Body of pancreas (tissue), 4 donors: ENCODE measurements at regions not wholly inside any gene's neighbourhood (a gene's known extent, or its start where the extent isn't known, plus 50 kb on each side); places are given as distances from the start of the nearest gene placed in this dataset.

Experiments used
- ATAC-seq: fragments of 150-250 bp; one replicate; pipeline ENCODE4 v1.9.1; 2016
- DNase-seq, 4 donors: peaks; one replicate each; pipeline ENCODE4 v3.0.0-alpha.2; 2019
- H3K27ac ChIP-seq, 4 donors: fragments of 200-600 bp; sonication (generic); 1 replicate in 3 of 4; 2 replicates in 1 of 4; pipeline versions ENCODE4 v1.5.1 to v1.6.1; 2016 to 2019; ENCODE audit warnings: mild to moderate bottlenecking in 1 of 4, mixed read lengths in 1 of 4, moderate library complexity in 1 of 4
- H3K27me3 ChIP-seq, 2 donors: fragments of 200-600 bp; sonication (generic); one replicate each; pipeline ENCODE4 v1.6.0; 2016; ENCODE audit warnings: mild to moderate bottlenecking in 1 of 2
- H3K36me3 ChIP-seq, 2 donors: fragments of 200-600 bp; sonication (generic); replicated peaks in 1 of 2; 2 replicates each; pipeline ENCODE4 v1.5.1; 2016; ENCODE audit warnings: low read depth in 2 of 2; ENCODE audit not compliant: insufficient read depth in 1 of 2
- H3K4me1 ChIP-seq: fragments of 200-600 bp; sonication (generic); one replicate; pipeline ENCODE4 v1.6.0; 2016
- H3K4me3 ChIP-seq, 2 donors: fragments of 200-600 bp; sonication (generic); 1 replicate in 1 of 2; 2 replicates in 1 of 2; pipeline ENCODE4 v1.5.1; 2016 to 2019
- H3K9me3 ChIP-seq, 3 donors: fragments of 200-600 bp; sonication (generic); 1 replicate in 2 of 3; 2 replicates in 1 of 3; pipeline ENCODE4 v1.5.1; 2016
- POLR2A ChIP-seq, 3 donors: fragments of 450-650 bp; IDR thresholded peaks; one replicate each; pipeline ENCODE4 v1.6.1; 2016; ENCODE audit warnings: antibody characterized with exemption in 3 of 3, mild to moderate bottlenecking in 2 of 3
- WGBS, 2 donors: methylation state at CpG; one replicate each; pipeline ENCODE4 v1.1.5; 2017; 5-methylcytosine and 5-hydroxymethylcytosine counted together
- intact Hi-C: fragments of 100-400 bp; cut with DNase I; formaldehyde crosslinking; loops from one replicate; pipeline ENCODE4 v1.15.1; 2023
- TF ChIP-seq, protein P1 (sequence below), 7 experiments: fragments of 450-650 bp in 4 of 7; fragments of 200-600 bp in 3 of 7; sonication (generic) in 3 of 7; IDR thresholded peaks; one replicate each; pipeline ENCODE4 v1.5.1; 2016 to 2019; ENCODE audit warnings: antibody characterized with exemption in 7 of 7

DNA sequence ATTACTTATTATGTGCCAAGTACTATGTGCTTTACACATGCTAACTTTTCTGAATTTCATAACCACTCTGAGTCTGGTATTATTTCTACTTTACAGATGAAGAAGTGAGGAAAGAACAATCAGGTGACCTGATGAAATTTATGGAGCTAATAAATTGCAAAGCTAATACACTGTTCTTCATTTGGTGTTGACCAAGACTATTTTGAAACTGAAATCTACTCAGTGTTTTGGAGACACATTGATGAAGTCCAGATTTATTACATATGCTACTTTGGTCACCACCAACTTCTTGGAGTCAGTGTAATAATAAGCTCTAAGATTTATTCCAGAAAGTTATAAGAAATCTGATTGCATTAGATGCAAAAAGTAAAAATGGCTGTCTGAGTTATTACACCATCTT lies 637.9 kb downstream of the FAT4 start:
- H3K4me1 ChIP-seq: no peaks in the 10 kb centered on the region
- no peaks in the 10 kb centered on the region for H3K9me3 ChIP-seq
- H3K27me3 ChIP-seq: no peaks in the 10 kb centered on the region
- DNase-seq (no peak), ATAC-seq (no peak)
- H3K27ac ChIP-seq: no peak overlapping the region
- no peak overlapping the region for H3K4me3 ChIP-seq
- no peaks in the 10 kb centered on the region for H3K36me3 ChIP-seq
- intact Hi-C loops: no loop called here
- TF ChIP-seq, protein P1, sequence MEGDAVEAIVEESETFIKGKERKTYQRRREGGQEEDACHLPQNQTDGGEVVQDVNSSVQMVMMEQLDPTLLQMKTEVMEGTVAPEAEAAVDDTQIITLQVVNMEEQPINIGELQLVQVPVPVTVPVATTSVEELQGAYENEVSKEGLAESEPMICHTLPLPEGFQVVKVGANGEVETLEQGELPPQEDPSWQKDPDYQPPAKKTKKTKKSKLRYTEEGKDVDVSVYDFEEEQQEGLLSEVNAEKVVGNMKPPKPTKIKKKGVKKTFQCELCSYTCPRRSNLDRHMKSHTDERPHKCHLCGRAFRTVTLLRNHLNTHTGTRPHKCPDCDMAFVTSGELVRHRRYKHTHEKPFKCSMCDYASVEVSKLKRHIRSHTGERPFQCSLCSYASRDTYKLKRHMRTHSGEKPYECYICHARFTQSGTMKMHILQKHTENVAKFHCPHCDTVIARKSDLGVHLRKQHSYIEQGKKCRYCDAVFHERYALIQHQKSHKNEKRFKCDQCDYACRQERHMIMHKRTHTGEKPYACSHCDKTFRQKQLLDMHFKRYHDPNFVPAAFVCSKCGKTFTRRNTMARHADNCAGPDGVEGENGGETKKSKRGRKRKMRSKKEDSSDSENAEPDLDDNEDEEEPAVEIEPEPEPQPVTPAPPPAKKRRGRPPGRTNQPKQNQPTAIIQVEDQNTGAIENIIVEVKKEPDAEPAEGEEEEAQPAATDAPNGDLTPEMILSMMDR (IDR thresholded peaks at IDR 0.05): no peak
- TF ChIP-seq POLR2A (IDR thresholded peaks at IDR 0.05): no peak

DNA sequence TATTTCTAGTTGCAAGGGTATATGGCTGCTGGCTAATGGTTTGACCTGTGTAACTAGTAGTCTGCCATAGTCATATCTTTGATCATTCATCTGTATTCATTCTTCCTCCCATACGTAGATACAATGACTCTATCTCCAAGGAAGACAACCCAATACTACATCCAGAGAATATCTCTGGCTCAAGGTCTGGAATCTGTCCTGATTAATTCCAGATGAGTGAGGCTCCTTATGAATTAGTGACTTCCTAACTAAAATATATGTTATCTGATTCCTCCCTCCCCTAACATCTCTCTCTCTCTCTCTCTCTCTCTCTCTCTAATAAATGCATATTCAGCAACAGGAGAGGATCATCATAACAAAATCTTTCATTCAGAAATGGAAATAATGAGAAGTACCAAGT lies 641.5 kb downstream of the FAT4 start:
- intact Hi-C loops: no loop called here

DNA sequence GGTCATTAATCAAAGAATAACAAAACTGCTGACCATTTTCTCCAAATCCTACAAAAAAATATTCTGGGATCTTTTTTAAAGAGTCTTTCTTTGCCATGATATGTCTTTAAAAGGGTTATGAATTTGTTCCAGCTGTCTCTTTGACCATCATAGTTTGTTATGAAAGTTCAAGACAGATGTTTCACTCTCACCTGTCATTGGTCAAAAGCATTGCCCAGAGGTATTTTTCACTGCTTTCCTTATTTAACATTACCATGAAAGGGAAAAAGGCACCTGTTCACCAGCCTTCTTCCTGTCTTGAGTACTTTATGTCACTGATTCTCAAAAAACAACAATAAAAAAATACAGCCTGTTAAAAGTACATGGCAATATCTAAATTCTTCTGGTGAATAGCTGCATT lies 643.8 kb downstream of the FAT4 start:
- H3K36me3 ChIP-seq: no peaks in the 10 kb centered on the region
- no peaks in the 10 kb centered on the region for H3K9me3 ChIP-seq
- TF ChIP-seq POLR2A (IDR thresholded peaks at IDR 0.05): no peak
- TF ChIP-seq, protein P1 (IDR thresholded peaks at IDR 0.05): no peak
- no peaks in the 10 kb centered on the region for H3K4me1 ChIP-seq
- ATAC-seq (no peak), DNase-seq (no peak)
- no peaks in the 10 kb centered on the region for H3K27me3 ChIP-seq
- no peak overlapping the region for H3K27ac ChIP-seq
- H3K4me3 ChIP-seq: no peak overlapping the region
- intact Hi-C loops: no loop called here

More for the DNA sequence above, 641.5 kb downstream of the FAT4 start:
- TF ChIP-seq, protein P1 (IDR thresholded peaks at IDR 0.05): no peak
- TF ChIP-seq POLR2A (IDR thresholded peaks at IDR 0.05): no peak
- H3K27ac ChIP-seq: no peak overlapping the region
- H3K36me3 ChIP-seq: no peaks in the 10 kb centered on the region
- no peak overlapping the region for H3K4me3 ChIP-seq
- DNase-seq (no peak), ATAC-seq (no peak)
- no peaks in the 10 kb centered on the region for H3K27me3 ChIP-seq
- no peaks in the 10 kb centered on the region for H3K9me3 ChIP-seq
- H3K4me1 ChIP-seq: no peaks in the 10 kb centered on the region
- WGBS, 2 donors: 52 to 71% methylated on average over 1 of the region's 1 CpG

DNA sequence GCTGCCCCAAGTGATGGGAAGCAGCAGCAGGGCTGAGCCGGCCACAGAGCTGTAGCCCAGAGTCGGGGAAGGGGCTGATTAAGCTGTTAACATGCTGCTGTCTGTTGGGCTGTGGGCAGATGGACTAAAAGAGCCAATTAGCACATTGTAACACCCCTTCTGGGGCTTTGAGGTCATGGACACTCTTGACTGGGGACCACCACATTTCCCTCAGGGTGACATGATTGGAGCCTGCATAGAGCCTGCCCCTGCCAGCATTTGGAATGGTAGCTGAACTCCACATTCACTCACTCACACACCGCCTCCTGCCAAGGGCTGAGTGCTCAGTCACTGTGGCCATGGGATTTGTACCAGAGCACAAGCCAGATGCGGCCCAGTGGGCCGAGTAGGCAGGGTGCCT lies 646.9 kb downstream of the FAT4 start:
- WGBS, 2 donors: 56 to 82% methylated on average over 5 of the region's 5 CpGs
- ATAC-seq: no peak

DNA sequence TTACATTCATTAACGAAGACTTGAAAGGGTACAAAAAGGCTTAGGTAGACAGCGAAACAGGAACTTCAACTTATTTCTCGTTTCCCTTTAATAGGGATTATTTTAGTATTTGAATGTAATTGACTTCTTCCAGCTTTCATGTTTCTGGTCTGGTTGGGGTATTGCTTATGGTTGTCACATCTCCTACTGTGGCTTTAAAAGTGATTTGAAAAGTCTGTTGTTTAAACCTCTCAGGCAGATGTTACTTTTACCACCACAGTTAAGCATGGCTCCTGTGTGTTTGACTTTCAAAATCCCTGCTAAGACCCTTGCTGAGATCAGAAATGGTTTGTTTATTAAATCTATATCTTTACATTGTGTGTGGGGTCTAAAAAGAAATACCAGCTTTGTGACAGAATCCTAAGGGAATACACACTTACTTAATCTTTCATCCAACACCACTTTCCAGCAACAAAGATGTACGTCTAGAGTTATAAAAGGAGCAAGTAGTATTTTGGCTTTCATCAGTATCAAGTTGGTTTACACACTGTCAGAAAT lies 661.2 kb downstream of the FAT4 start:
- WGBS, 2 donors: 62 to 65% methylated on average over 4 of the region's 4 CpGs
- DNase-seq (no peak), ATAC-seq (no peak)
- H3K4me3 ChIP-seq: no peak overlapping the region
- no peaks in the 10 kb centered on the region for H3K4me1 ChIP-seq
- no peaks in the 10 kb centered on the region for H3K9me3 ChIP-seq
- intact Hi-C loops: no loop called here
- H3K36me3 ChIP-seq: no peaks in the 10 kb centered on the region
- H3K27ac ChIP-seq: no peak overlapping the region
- TF ChIP-seq, protein P1 (IDR thresholded peaks at IDR 0.05): no peak
- TF ChIP-seq POLR2A (IDR thresholded peaks at IDR 0.05): no peak
- no peaks in the 10 kb centered on the region for H3K27me3 ChIP-seq

More for the DNA sequence above, 646.9 kb downstream of the FAT4 start:
- Histone ChIP-seq H3K4me1 (no peaks in the 10 kb centered on the region), H3K27ac (no peak overlapping the region), H3K4me3 (no peak overlapping the region), H3K9me3 (no peaks in the 10 kb centered on the region), H3K36me3 (no peaks in the 10 kb centered on the region), H3K27me3 (no peaks in the 10 kb centered on the region)
- TF ChIP-seq, protein P1 (IDR thresholded peaks at IDR 0.05): no peak
- no peak for TF ChIP-seq POLR2A (IDR thresholded peaks at IDR 0.05)
- no peak for DNase-seq
- intact Hi-C loops: no loop called here
